ENCODE measurements at regions not wholly inside any gene's neighbourhood (a gene's known extent, or its start where the extent isn't known, plus 50 kb on each side); places are given as distances from the start of the nearest gene placed in this dataset.
A peak's percentile ranks its signal among the peaks of the same experiment; 100 is the strongest.
"Not testable (repeated sequence)": the region's sequence is repeated elsewhere in the genome, so short reads cannot be mapped to it uniquely, and the experiment has no call there.

- no peak for DNase-seq
Observed at GRCh38 chr13:94813920-94814475, 101.7 kb upstream of the SOX21 start.

GRCh38 chr13:94811753-94812152 is 99.4 kb upstream of the SOX21 start:
- DNase-seq, result no peak

GRCh38 chr13:94800423-94800822 is 88.1 kb upstream of the SOX21 start:
- DNase-seq, result no peak

- no peak for DNase-seq
Observed at GRCh38 chr13:94799299-94799698, 87.0 kb upstream of the SOX21 start.

GRCh38 chr13:94798738-94799137 is 86.4 kb upstream of the SOX21 start:
- DNase-seq, result no peak

GRCh38 chr13:94795292-94795691 is 82.9 kb upstream of the SOX21 start:
- DNase-seq, result no peak

- DNase-seq, result not testable (repeated sequence)
Observed at GRCh38 chr13:94786246-94786645, 73.9 kb upstream of the SOX21 start.

- peak; percentile 12 for DNase-seq
Observed at GRCh38 chr13:94784066-94784465, 71.7 kb upstream of the SOX21 start.

GRCh38 chr13:94783489-94783888 is 71.1 kb upstream of the SOX21 start:
- no peak for DNase-seq

- no peak for DNase-seq
Observed at GRCh38 chr13:94780421-94780820, 68.1 kb upstream of the SOX21 start.

GRCh38 chr13:94778986-94779385 is 66.6 kb upstream of the SOX21 start:
- no peak for DNase-seq

- DNase-seq, result no peak
Observed at GRCh38 chr13:94778585-94778984, 66.2 kb upstream of the SOX21 start.

GRCh38 chr13:94776956-94777355 is 64.6 kb upstream of the SOX21 start:
- DNase-seq, result no peak

- DNase-seq, result no peak
Observed at GRCh38 chr13:94776300-94776699, 64.0 kb upstream of the SOX21 start.

GRCh38 chr13:94765814-94766213 is 53.5 kb upstream of the SOX21 start:
- no peak for DNase-seq

GRCh38 chr13:94764576-94765321 is 52.4 kb upstream of the SOX21 start:
- DNase-seq, result no peak
